Stimulated activated CD4-positive, alpha-beta T cell treated with anti-CD3 and anti-CD28 coated beads, TNF-alpha, amount 100 ng/mL, for 24 hours (primary cell): ENCODE measurements at regions not wholly inside any gene's neighbourhood (a gene's known extent, or its start where the extent isn't known, plus 50 kb on each side); places are given as distances from the start of the nearest gene placed in this dataset.
"Not testable (repeated sequence)": the region's sequence is repeated elsewhere in the genome, so short reads cannot be mapped to it uniquely, and the experiment has no call there.

ENCODE experiments used
- DNase-seq, 3 experiments: peaks; one replicate each; pipeline ENCODE4 v3.0.0-alpha.2; 2020; ENCODE audit warnings: low read depth in 3 of 3

- no peak for DNase-seq
Measured at GRCh38 chr12:58069268-58069963, 128.0 kb downstream of the ATP23 start.

DNA sequence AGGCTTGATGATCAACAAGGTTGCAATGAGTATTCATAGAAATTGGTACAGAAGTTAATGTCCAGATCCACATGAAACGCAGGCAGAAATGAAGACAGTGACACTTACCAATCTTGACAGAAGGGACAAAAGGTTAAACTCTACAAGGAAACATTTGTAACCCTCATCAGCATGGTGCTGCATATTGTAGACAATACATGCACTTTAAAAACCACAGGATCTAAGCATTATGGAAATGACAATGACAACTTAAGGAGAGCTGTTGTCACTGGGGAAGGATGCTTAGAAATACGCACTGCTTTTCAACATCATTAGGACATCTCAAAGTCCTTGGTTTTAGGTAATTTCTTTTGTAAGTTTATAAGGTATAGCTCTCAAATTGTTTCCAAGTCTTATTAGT lies 130.6 kb downstream of the ATP23 start:
- DNase-seq: no peak

DNA sequence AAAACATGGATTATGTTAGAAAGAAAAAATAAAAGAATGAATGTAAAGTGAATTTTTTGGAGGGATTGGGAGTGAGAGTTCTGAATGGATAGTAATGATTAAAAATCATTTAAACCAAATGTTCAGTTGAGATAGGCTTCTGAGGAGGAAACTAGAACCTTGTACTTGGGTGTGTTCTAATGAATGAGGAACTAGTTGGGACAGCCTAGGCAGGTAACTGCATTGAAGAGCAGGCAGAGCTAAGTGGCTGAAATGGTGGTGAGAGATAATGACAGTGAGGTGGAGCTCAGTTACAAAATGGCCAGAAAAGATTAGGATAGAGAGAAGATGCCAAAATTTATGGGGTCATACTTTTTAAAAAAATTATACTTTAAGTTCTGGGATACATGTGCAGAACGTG lies 132.9 kb downstream of the ATP23 start:
- DNase-seq: no peak

GRCh38 chr12:58079806-58080205 lies 138.4 kb downstream of the ATP23 start:
- no peak for DNase-seq

GRCh38 chr12:58081488-58081887 lies 140.1 kb downstream of the ATP23 start:
- no peak for DNase-seq

DNA sequence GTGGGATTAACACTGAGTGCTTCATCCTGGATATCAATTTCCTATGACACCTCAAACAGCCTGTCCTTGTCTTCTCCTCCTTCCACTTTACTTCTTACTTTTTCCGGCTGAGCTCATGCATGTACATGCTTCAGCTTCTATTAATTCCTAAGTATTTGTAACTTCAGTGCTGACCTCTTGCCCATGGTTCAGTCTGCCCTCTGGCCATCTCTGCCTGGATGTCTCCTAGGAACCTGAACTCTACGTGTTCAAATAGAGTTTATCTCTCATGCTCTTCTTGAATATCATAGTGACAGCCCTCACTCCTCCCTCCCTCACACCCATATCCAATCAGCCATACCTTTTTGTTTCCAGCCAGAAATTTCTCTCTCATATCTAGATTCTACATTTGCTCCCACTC lies 141.6 kb downstream of the ATP23 start:
- DNase-seq: no peak

DNA sequence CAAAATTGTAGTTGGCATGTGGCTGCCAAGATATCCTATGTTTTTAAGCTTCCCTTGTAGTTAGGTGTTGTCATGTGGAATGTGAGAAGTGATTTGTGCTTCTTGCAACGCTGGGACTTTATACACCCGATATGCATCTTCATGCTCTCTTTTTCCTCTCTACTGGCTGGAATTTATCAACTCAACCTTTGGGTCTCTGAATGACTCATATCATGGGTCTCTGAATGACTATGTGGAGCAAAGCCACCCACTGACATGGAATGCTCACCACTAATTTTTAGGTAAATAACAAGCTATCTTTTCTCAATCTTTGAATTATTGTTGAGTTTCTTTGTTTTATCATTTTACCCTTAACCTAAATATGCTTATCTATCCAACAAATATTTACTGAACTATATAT lies 144.6 kb downstream of the ATP23 start:
- no peak for DNase-seq

DNA sequence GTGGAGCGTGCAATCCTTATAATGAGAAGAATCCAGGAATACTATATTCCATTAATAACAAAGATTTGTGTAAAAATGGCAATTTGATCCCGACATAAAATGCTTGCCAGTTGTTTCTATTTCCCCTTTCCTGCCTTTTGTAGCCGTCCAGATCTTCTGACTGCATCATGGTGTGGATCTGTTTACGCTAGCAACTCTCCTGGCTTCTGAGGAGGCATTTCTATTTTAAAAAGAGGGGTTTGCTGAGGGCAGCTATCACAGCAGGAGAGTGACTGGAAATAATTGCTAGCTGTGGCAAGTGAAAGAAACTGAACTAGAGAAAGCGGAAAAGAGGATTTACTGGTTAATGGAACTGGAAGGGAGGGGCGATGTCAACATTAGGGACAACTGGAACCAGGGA lies 145.6 kb downstream of the ATP23 start:
- no peak for DNase-seq

DNA sequence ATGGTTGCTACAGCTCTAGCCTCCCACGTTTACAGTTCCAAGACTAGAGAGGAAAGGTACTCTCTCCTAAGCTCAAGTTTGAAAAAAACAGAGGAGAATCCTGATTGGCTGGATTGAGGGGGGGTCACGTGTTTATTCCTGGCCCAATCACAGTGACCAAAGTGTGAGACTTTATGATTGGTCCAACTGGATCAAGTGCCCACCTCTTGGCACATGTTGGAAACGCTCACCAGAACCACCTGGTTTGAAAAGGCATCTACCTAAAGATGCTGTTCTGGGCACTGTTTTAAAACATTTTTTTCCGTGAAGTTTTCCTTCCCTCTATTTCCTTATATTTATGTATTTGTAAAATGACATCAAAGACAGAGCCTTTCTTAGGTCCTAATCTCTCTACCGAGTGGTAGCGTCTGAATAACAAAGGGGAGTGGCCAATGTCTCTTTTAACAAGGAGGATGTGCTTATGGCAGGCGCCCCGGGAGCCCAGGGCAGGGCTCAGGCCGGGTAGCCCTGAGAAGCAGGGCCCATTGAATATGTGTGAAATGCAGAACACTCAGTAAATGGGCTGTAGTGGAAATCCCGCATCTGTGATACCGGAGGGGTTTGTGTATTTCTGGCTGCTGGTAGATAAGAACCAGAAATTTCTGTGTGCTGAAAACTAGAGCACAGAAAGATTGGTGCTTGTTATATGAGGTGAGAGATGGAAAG lies 146.2 kb downstream of the ATP23 start:
- DNase-seq: no peak

GRCh38 chr12:58089588-58089987 lies 148.2 kb downstream of the ATP23 start:
- DNase-seq: no peak

DNA sequence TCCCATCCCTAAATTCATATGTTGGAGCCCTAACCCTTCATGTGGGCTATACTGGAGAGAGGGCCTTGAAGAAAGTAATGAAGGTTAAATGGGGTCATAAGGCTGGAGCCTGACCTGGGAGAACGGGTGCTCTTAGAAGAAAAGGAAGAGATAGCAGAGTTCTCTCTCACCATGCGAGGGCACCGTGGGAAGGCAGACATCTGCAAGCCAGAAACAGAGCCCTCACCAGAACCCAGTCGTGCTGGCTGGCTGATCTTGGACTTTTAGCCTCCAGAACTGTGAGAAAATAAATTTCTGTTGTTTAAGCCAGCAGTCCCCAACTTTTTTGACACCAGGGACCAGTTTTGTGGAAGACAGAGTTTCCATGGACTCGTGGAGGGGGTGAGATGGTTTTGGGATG lies 149.3 kb downstream of the ATP23 start:
- DNase-seq: no peak

DNA sequence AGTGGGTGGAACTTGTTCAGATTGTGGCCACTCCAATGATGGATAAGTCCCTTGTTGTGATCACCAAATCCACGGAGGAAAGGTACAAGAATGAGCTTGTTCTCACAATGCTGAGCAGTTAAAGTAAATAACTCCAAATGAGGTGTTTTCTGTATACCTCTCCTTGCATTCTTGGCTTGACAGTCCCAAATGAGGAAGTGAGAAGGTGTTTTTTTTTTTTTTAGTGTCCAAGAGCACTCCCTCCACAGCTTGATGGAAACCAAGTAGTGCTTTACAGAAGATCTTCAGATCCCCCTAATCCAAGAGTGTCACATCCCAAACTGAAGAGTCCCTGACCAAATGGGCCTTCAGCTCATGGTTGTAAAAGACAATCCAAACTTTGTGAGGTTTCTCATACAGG lies 153.6 kb downstream of the ATP23 start:
- no peak for DNase-seq

- no peak for DNase-seq
Measured at GRCh38 chr12:58097741-58098140, 156.4 kb downstream of the ATP23 start.

DNA sequence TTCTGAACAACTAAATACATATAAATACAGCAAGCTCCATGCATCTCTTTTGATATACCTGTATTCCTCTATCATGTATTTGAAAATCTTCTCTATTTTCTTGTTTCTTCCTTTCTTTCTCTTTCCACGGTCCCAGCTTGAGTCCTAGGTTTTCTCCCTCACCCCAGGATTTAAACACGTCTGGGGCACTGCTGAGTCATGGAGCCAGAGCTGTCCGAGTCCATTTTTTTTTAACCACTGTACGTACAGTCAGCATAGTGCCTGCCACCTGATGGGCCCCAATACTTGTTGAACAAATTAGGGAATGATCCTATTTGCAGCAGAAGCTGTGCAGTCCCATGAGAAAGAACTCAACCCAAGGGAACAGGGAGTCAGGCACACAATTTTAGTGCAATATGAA lies 158.1 kb downstream of the ATP23 start:
- DNase-seq: no peak

DNA sequence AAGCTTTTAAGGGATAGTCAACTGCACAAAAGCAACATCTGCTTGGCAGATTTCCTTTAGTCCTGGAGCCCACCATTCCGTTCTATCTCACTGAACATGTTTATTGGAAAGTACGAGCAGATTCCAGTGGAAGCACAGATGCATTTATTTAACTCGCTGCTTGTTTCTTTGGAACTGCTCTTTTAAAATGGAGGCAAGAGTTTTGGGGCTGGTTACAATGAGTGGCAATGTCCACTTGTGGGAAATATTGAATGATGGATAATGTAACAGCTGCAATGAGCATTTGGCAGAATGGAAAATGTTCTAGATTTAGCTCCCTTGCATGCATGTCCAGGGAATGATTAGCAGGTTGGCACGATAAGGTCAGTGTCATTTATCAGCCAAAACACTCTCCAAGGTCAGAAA lies 163.0 kb downstream of the ATP23 start:
- DNase-seq: no peak

DNA sequence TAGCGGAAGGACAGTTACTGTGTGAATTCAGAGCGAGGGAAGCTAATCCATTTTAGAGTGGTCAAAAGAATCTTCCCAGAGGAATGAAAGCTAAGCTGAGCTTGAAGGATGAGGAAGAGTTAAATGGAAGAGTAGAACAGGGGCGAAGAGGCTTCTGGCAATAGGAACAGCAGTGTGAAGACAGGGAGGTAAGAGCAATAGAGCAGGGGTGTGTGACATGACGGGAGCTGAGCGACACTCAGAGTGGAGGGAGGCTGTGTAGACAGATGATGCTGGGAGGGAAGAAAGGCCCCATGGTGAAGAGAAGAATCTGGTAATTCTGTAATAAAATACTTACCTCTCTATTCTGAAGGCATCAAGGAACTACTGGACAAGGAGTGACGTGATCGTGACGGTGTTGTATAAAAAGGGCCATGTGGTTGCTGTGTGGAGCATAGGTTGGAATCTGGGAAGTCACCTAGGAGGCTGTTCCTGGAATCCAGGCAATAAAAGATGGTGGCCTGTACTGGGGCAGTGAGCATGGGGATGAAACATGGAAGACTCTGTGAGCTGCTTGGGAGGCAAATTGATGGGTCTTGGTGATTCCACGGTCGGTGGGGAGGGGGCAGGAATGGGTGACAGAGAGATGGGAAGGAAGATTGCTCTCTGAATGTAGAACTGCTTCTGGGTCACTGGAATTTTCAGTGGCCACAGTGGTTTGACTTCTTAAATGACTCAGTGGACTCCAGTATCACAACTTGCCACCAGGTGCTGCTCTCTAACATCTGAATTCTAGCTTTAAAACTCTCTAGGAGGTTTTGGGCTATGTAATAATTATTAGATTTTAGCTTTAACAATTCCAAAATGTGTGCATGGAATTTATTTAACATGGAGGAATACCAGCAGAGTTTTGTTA lies 164.1 kb downstream of the ATP23 start:
- DNase-seq: no peak

DNA sequence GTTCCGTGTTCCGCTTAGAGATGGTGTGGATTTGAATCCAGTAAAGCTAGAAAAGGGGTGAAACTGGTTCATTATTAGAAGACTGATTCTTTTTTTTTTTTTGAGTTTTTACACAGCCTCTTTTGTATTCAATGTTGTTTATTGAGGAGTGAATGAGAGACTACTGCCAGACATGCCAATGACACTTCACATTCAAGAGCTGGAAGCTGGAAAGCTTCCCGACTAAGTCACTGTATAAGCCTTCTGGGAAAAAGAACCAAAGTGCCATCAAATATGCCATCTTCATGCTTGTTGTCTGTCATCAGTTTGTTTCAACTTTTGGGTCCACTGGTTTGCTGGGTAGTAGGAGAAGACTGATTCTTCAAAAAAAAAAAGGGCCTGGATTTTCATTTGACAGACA lies 164.8 kb downstream of the ATP23 start:
- DNase-seq: no peak

DNA sequence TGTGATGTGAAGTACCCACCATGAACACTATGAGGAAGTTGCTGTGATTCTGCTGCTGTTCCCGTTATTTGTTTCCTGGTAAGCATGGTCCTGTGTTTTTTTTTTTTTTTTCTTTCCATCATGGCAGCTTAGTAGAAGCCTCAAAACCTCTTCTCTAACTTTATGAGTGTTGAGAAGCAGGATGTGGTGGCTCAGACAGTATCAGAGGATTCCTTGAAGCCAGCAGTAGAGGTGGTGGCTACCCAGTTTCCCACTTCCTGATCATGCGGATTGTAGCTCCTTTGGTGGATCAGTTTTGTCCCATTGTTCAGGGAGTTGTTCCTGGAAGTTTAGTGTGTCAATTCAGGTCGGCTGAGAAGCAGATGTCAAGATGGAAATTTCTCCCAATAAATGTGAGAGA lies 175.8 kb downstream of the ATP23 start:
- DNase-seq: no peak

GRCh38 chr12:58117667-58118066 lies 176.3 kb downstream of the ATP23 start:
- DNase-seq: no peak

GRCh38 chr12:58125761-58126160 lies 184.4 kb downstream of the ATP23 start:
- not testable (repeated sequence) for DNase-seq

GRCh38 chr12:58131986-58132755 lies 190.8 kb downstream of the ATP23 start:
- DNase-seq: no peak

GRCh38 chr12:58138424-58138823 lies 197.1 kb downstream of the ATP23 start:
- no peak for DNase-seq
